ENCODE measurements at regions not wholly inside any gene's neighbourhood (a gene's known extent, or its start where the extent isn't known, plus 50 kb on each side); places are given as distances from the start of the nearest gene placed in this dataset.

DNA sequence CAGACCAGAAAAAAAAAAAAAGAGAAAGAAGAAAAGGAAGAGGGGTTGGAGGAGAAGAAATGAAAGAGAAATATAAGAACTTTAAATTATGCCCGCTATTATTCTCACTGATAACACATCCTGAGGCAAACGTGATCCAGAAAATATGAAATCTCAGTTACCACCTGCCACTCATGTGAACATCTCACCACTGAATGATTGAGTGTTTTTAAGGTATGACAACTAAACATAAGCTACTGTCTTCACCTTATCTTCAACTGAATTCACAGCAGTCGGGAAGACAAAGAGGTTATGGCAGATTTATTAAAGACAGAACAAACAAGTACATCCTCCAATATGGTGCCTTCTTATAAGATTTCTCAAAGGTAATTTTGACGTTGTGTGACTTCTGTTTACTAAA, 327.9 kb downstream of the TMEM161B start:
- peaks cover 0 to 4% (median 0%) of the 10 kb centered on the region in 5 donors for H3K9me3 Mint-ChIP-seq
- peaks cover 0 to 1% of the 10 kb centered on the region in 2 donors for H3K27me3 Mint-ChIP-seq
- Histone ChIP-seq H3K4me3 (ENCODE audit: low read length) (no peak overlapping the region), H3K4me1 (ENCODE audit: insufficient read depth, low read length) (no peaks in the 10 kb centered on the region), H3K36me3 (ENCODE audit: insufficient read depth, low read length) (no peaks in the 10 kb centered on the region), H3K27ac (ENCODE audit: low read depth, low read length) (no peak overlapping the region), H3K27me3 (ENCODE audit: insufficient read depth, low read length, poor library complexity, severe bottlenecking) (no peaks in the 10 kb centered on the region), H3K9me3 (ENCODE audit: low read length) (no peaks in the 10 kb centered on the region)
- no peak overlapping the region for H3K27ac Mint-ChIP-seq
- CTCF ChIA-PET = no interaction called here
- no peak overlapping the region for H3K4me3 Mint-ChIP-seq
- H3K36me3 Mint-ChIP-seq = no peaks in the 10 kb centered on the region
- POLR2A ChIA-PET = no interaction called here
- DNase-seq = no peak
- H3K4me1 Mint-ChIP-seq = no peaks in the 10 kb centered on the region

DNA sequence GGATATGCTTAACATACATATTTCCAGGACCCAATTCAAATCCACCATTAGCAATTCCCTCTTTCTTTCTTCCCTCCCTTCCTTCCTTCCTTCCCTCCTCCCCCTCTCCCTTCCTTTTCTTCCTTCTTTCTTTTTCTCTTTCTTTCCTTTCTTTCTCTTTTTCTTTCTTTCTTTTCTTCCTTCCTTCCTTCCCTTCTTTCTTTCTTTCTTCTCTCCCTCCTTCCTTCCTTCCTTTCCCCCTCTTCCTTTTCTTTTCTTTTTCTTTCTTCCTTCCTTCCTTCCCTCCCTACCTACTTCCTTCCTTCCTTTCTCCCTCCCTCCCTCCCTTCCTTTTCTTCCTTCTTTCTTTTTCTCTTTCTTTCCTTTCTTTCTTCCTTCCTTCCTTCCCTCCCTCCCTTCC, 332.0 kb downstream of the TMEM161B start:
- Histone ChIP-seq H3K9me3 (ENCODE audit: low read length) (no peaks in the 10 kb centered on the region), H3K27ac (ENCODE audit: low read depth, low read length) (no peak overlapping the region), H3K27me3 (ENCODE audit: insufficient read depth, low read length, poor library complexity, severe bottlenecking) (no peaks in the 10 kb centered on the region), H3K4me3 (ENCODE audit: low read length) (no peak overlapping the region), H3K36me3 (ENCODE audit: insufficient read depth, low read length) (no peaks in the 10 kb centered on the region), H3K4me1 (ENCODE audit: insufficient read depth, low read length) (no peaks in the 10 kb centered on the region)
- Mint-ChIP-seq H3K4me1 (no peaks in the 10 kb centered on the region), H3K9me3 (peaks cover 0 to 4% (median 0%) of the 10 kb centered on the region in 5 donors), H3K4me3 (no peak overlapping the region), H3K36me3 (no peaks in the 10 kb centered on the region), H3K27me3 (no peaks in the 10 kb centered on the region), H3K27ac (no peak overlapping the region)
- POLR2A ChIA-PET = no interaction called here
- no peak for DNase-seq
- CTCF ChIA-PET = no interaction called here

DNA sequence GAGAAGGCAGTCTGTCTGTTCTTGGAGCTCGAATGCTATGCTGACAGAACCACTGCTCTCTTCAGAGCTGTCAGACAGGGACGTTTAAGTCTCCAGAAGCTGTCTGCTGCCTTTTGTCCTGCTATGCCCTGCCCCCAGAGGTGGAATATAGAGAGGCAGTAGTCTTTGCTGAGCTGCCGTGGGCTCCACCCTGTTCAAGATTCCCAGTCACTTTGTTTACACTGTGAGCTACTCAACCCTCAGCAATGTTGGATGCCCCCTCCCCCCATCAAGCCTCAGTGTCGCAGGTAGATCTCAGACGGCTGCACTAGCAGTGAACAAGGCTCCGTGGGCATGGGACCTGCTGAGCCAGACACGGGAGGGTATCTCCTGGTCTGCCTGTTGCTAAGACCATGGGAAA, 344.2 kb downstream of the TMEM161B start:
- H3K27me3 ChIP-seq (ENCODE audit: insufficient read depth, low read length, poor library complexity, severe bottlenecking) = no peaks in the 10 kb centered on the region
- no peaks in the 10 kb centered on the region for H3K4me1 ChIP-seq (ENCODE audit: insufficient read depth, low read length)
- no peaks in the 10 kb centered on the region for H3K36me3 ChIP-seq (ENCODE audit: insufficient read depth, low read length)
- no peaks in the 10 kb centered on the region for H3K9me3 ChIP-seq (ENCODE audit: low read length)
- Mint-ChIP-seq H3K4me3 (no peak overlapping the region), H3K27ac (no peak overlapping the region), H3K36me3 (no peaks in the 10 kb centered on the region), H3K4me1 (no peaks in the 10 kb centered on the region), H3K27me3 (peaks cover 0 to 2% of the 10 kb centered on the region in 2 donors), H3K9me3 (peaks cover 1 to 19% (median 5%) of the 10 kb centered on the region in 5 donors)
- no peak for DNase-seq
- POLR2A ChIA-PET = no interaction called here
- no peak overlapping the region for H3K27ac ChIP-seq (ENCODE audit: low read depth, low read length)
- no peak overlapping the region for H3K4me3 ChIP-seq (ENCODE audit: low read length)
- CTCF ChIA-PET = no interaction called here

DNA sequence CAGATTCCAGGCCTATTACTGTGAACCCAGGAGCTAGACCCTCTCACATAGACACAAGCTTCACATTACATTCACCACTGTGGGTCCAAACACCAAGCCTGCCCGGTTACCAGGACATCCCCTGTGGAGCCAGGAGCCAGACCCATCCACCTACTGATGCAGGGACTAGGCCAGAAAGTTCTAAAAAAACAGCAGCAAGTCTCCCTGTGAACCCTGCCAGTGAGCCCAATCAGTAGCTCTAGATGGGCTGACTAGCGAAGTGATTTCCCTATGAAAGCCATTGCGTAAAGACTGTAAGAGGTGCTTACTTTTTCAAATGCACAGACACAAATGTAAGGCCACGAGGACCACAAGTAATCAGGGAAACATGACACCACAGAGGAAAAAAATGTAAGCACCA, 352.3 kb downstream of the TMEM161B start:
- ChIA-PET POLR2A (no interaction called here), CTCF (no interaction called here)
- no peaks in the 10 kb centered on the region for H3K4me1 ChIP-seq (ENCODE audit: insufficient read depth, low read length)
- no peak for DNase-seq
- no peaks in the 10 kb centered on the region for H3K36me3 ChIP-seq (ENCODE audit: insufficient read depth, low read length)
- H3K9me3 ChIP-seq (ENCODE audit: low read length) = no peaks in the 10 kb centered on the region
- Mint-ChIP-seq H3K4me3 (no peak overlapping the region), H3K4me1 (no peaks in the 10 kb centered on the region), H3K9me3 (peaks cover 2 to 11% (median 6%) of the 10 kb centered on the region in 5 donors), H3K27ac (no peak overlapping the region), H3K27me3 (peaks cover 0 to 3% of the 10 kb centered on the region in 2 donors), H3K36me3 (no peaks in the 10 kb centered on the region)
- no peaks in the 10 kb centered on the region for H3K27me3 ChIP-seq (ENCODE audit: insufficient read depth, low read length, poor library complexity, severe bottlenecking)
- H3K27ac ChIP-seq (ENCODE audit: low read depth, low read length) = no peak overlapping the region
- H3K4me3 ChIP-seq (ENCODE audit: low read length) = no peak overlapping the region

DNA sequence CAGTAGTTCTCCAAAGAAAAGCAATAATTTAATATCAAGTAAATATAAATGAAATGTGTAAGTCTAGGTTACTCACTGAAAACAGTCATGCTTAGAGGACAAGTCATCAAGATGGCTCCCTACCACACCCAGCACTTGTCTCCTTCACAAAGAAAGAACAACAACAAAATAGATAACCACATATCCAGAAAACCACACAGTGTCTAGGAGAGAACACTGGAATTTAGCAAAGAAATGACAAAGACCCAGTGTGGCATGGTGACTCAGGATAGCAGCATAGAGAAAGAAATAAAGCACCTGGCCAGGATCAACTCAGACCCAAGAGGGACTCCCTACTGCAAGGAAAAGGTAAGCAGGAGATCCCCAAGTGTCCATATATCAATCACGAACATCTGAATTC, 356.2 kb downstream of the TMEM161B start:
- Histone ChIP-seq H3K27me3 (ENCODE audit: insufficient read depth, low read length, poor library complexity, severe bottlenecking) (no peaks in the 10 kb centered on the region), H3K27ac (ENCODE audit: low read depth, low read length) (no peak overlapping the region), H3K36me3 (ENCODE audit: insufficient read depth, low read length) (no peaks in the 10 kb centered on the region), H3K4me3 (ENCODE audit: low read length) (no peak overlapping the region), H3K4me1 (ENCODE audit: insufficient read depth, low read length) (no peaks in the 10 kb centered on the region), H3K9me3 (ENCODE audit: low read length) (no peaks in the 10 kb centered on the region)
- H3K27me3 Mint-ChIP-seq = peaks cover 0 to 1% of the 10 kb centered on the region in 2 donors
- no peak for DNase-seq
- ChIA-PET POLR2A (no interaction called here), CTCF (no interaction called here)
- peaks cover 2 to 10% (median 7%) of the 10 kb centered on the region in 5 donors for H3K9me3 Mint-ChIP-seq
- H3K27ac Mint-ChIP-seq = no peak overlapping the region
- no peak overlapping the region for H3K4me3 Mint-ChIP-seq
- no peaks in the 10 kb centered on the region for H3K4me1 Mint-ChIP-seq
- H3K36me3 Mint-ChIP-seq = no peaks in the 10 kb centered on the region

DNA sequence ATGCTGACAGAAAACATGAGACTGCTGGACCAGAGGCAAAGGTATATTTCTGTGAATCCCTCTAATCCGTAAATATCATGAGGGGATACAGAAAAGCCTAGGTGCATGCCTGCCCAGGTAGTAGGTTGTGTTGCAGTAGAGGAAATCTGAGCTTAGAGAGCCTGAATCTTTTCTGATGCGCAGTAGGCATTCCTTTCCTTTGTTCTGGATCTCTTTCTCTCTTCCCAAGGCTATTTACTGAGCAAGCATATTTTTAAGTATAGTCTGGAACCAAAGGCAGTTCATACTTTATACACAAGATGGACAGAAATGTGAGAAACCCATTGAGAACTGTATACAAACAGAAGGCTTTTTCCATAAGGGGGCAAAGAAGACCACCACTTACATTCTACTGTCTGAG, 359.3 kb downstream of the TMEM161B start:
- ChIA-PET CTCF (no interaction called here), POLR2A (no interaction called here)

DNA sequence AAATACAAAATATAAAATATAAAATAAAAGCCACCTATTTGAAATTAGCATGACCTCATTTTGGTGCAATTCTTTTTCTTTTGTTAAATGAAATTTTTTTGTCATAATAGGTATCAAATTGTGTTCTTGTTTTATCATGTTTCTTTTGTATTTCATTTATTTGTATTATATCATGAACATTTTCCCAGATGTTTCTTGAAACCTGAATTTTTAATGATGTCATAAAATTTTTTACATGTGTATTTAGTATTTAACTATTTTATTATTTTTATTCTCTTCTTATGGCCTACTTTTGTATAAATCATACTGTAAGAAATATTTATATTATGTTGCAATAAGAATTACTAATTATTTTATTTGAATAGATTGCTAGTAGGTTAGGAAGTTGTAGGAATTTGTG, 361.7 kb downstream of the TMEM161B start:
- no peak overlapping the region for H3K27ac ChIP-seq (ENCODE audit: low read depth, low read length)
- H3K9me3 Mint-ChIP-seq = peaks cover 0 to 4% (median 0%) of the 10 kb centered on the region in 5 donors
- ChIA-PET CTCF (no interaction called here), POLR2A (no interaction called here)
- H3K36me3 Mint-ChIP-seq = no peaks in the 10 kb centered on the region
- no peak overlapping the region for H3K4me3 Mint-ChIP-seq
- no peaks in the 10 kb centered on the region for H3K27me3 Mint-ChIP-seq
- H3K36me3 ChIP-seq (ENCODE audit: insufficient read depth, low read length) = no peaks in the 10 kb centered on the region
- H3K27me3 ChIP-seq (ENCODE audit: insufficient read depth, low read length, poor library complexity, severe bottlenecking) = no peaks in the 10 kb centered on the region
- no peak overlapping the region for H3K4me3 ChIP-seq (ENCODE audit: low read length)
- no peaks in the 10 kb centered on the region for H3K4me1 Mint-ChIP-seq
- H3K9me3 ChIP-seq (ENCODE audit: low read length) = no peaks in the 10 kb centered on the region
- H3K27ac Mint-ChIP-seq = no peak overlapping the region
- no peaks in the 10 kb centered on the region for H3K4me1 ChIP-seq (ENCODE audit: insufficient read depth, low read length)
- DNase-seq = no peak

More for the DNA sequence above, 359.3 kb downstream of the TMEM161B start:
- Mint-ChIP-seq H3K27me3 (no peaks in the 10 kb centered on the region), H3K36me3 (no peaks in the 10 kb centered on the region), H3K4me3 (no peak overlapping the region), H3K9me3 (peaks cover 2 to 6% (median 2%) of the 10 kb centered on the region in 5 donors), H3K4me1 (no peaks in the 10 kb centered on the region), H3K27ac (no peak overlapping the region)
- H3K27me3 ChIP-seq (ENCODE audit: insufficient read depth, low read length, poor library complexity, severe bottlenecking) = no peaks in the 10 kb centered on the region
- no peak overlapping the region for H3K27ac ChIP-seq (ENCODE audit: low read depth, low read length)
- no peak for DNase-seq
- no peaks in the 10 kb centered on the region for H3K36me3 ChIP-seq (ENCODE audit: insufficient read depth, low read length)
- H3K9me3 ChIP-seq (ENCODE audit: low read length) = no peaks in the 10 kb centered on the region
- no peaks in the 10 kb centered on the region for H3K4me1 ChIP-seq (ENCODE audit: insufficient read depth, low read length)
- H3K4me3 ChIP-seq (ENCODE audit: low read length) = no peak overlapping the region

DNA sequence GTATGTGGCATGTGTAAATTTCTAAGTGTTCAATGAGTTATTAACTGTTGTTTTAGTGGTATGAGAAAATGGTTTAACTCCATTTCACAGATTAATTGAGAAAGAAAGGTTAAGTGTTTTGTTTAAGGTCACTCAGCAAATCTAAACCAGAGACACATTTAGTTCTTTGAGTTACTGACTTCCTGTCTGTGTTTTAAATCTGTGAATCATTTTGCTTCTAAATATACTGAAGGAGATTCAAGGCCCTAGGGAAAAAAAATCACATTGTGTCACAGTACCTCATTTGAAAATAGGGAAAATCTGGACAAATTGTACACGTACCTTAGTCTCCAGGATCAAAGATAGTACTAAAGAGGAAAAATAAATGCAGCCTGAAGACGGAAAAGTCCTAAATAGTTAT, 368.2 kb downstream of the TMEM161B start:
- no peaks in the 10 kb centered on the region for H3K36me3 ChIP-seq (ENCODE audit: insufficient read depth, low read length)
- POLR2A ChIA-PET = no interaction called here
- H3K4me3 ChIP-seq (ENCODE audit: low read length) = no peak overlapping the region
- CTCF ChIA-PET = no interaction called here
- H3K27me3 Mint-ChIP-seq = peaks cover 0 to 2% of the 10 kb centered on the region in 2 donors
- no peaks in the 10 kb centered on the region for H3K27me3 ChIP-seq (ENCODE audit: insufficient read depth, low read length, poor library complexity, severe bottlenecking)
- H3K4me1 Mint-ChIP-seq = no peaks in the 10 kb centered on the region
- no peak overlapping the region for H3K27ac ChIP-seq (ENCODE audit: low read depth, low read length)
- no peak for DNase-seq
- no peaks in the 10 kb centered on the region for H3K9me3 ChIP-seq (ENCODE audit: low read length)
- no peak overlapping the region for H3K27ac Mint-ChIP-seq
- no peak overlapping the region for H3K4me3 Mint-ChIP-seq
- no peaks in the 10 kb centered on the region for H3K36me3 Mint-ChIP-seq
- no peaks in the 10 kb centered on the region for H3K4me1 ChIP-seq (ENCODE audit: insufficient read depth, low read length)
- H3K9me3 Mint-ChIP-seq = peaks cover 0 to 6% (median 0%) of the 10 kb centered on the region in 5 donors

DNA sequence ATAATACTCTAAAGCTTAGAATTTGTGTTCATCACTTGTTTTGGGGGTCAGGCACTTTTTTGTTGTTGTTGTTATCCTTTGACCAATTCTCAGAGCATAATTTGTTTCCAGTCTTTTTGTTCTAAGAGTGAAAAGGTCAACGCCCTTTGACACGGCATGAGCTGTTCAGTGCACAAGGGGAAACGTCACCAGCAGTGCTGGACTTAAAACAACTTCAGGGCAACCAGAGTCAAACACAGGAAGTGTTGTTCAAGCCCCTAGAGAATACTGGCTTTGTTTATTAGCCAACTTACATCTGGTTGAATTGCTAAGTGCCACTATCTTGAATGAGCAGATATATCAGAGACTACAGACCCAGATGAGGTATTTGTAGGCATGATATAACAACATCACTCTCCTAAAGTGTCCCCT, 368.9 kb downstream of the TMEM161B start:
- Mint-ChIP-seq H3K4me1 (no peaks in the 10 kb centered on the region), H3K27ac (no peak overlapping the region), H3K4me3 (no peak overlapping the region), H3K27me3 (peaks cover 0 to 2% of the 10 kb centered on the region in 2 donors), H3K9me3 (peaks cover 0 to 7% (median 2%) of the 10 kb centered on the region in 5 donors), H3K36me3 (no peaks in the 10 kb centered on the region)
- Histone ChIP-seq H3K27ac (ENCODE audit: low read depth, low read length) (no peak overlapping the region), H3K27me3 (ENCODE audit: insufficient read depth, low read length, poor library complexity, severe bottlenecking) (no peaks in the 10 kb centered on the region), H3K4me3 (ENCODE audit: low read length) (no peak overlapping the region), H3K36me3 (ENCODE audit: insufficient read depth, low read length) (no peaks in the 10 kb centered on the region), H3K9me3 (ENCODE audit: low read length) (no peaks in the 10 kb centered on the region), H3K4me1 (ENCODE audit: insufficient read depth, low read length) (no peaks in the 10 kb centered on the region)
- POLR2A ChIA-PET = no interaction called here
- DNase-seq = no peak
- CTCF ChIA-PET = no interaction called here
